ENCODE measurements at regions not wholly inside any gene's neighbourhood (a gene's known extent, or its start where the extent isn't known, plus 50 kb on each side); places are given as distances from the start of the nearest gene placed in this dataset.

GRCh38 chr2:118527571-118527970 lies 319.9 kb downstream of the EN1 start:
- TF ChIP-seq CTCF (IDR thresholded peaks at IDR 0.05; ENCODE audit: low read depth, low read length, poor library complexity, severe bottlenecking) (no peak), EZH2phosphoT487 (IDR thresholded peaks at IDR 0.05; ENCODE audit: borderline replicate concordance, low read length) (no peak)

Data from DOHH2 (cell line).